GM18498 (cell line): ENCODE measurements at regions not wholly inside any gene's neighbourhood (a gene's known extent, or its start where the extent isn't known, plus 50 kb on each side); places are given as distances from the start of the nearest gene placed in this dataset.

Source experiments
- ATAC-seq: cut with Tn5 transposase; IDR thresholded peaks from one replicate; pipeline ENCODE4 v1.9.1; 2021; ENCODE audit warnings: mild to moderate bottlenecking, moderate library complexity; ENCODE audit not compliant: unreplicated experiment

DNA sequence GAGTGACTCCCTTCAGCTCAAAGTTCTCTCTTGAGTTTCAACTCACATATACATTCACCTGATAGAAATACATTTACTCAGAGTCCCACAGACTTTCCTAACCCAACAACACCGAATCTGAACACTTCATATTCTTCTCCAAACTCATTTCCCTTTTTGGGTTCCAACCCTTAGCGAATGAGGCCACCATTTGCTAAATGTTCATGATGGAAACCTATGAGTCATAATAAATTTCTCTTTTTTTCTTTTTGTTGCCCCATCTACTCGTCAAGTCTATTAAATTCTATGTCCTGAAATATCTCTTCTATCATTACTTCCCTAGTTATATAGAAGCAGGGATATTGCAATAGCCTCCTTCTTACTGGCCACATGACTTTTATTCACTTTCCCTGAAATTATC, 100.1 kb downstream of the HLX start:
- ATAC-seq: no peak

DNA sequence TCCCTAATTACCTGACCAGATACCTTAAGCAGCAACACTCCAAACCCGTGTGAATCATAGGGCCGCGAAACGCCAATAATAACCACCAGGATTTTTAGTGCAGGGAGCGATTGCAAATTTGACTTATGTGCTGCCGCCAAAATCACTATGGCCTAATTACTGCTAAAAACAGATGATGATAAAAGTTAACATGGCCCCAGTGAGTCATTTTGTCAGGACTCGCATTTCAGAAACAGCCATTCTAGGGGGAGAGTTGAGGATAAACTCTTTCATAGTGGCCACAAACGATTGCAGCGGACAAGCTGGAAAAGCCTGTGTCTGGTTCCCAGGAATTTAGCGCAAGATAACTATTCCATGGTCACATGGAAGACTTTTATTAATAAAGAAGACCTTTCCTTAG, 103.4 kb downstream of the HLX start:
- no peak for ATAC-seq

DNA sequence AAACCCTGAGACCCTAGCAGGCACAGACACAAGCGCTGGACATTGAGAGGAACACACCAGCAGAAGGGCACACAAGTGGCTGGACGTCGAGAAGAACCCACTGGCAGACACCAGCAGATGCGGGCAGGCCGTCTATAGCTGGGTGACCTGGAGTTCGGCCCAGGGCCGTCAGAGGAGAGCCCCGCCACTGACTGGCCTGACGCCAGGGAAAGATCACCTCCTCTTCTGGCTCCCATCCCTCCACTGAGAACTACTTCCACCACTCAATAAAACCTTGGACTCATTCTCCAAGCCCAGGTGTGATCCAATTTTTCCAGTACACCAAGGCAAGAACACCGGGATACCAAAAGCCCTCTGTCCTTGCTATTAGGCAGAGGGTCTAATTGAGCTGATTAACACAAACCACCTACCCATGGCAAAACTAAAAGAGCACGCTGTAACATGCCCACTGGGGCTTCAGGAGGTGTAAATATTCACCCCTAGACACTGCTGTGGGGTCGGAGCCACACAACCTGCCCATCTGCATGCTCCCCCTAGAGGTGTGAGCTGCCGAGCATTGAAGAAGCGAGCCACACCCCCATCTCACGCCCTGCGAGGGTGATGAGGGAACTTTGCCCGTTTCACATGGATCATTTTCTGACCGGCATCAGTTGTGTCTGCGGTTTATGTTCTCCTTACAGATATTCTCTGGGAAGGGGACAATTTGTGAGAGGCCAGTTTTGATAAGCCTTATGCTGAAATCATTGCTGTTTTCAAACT, 104.8 kb downstream of the HLX start:
- no peak for ATAC-seq

DNA sequence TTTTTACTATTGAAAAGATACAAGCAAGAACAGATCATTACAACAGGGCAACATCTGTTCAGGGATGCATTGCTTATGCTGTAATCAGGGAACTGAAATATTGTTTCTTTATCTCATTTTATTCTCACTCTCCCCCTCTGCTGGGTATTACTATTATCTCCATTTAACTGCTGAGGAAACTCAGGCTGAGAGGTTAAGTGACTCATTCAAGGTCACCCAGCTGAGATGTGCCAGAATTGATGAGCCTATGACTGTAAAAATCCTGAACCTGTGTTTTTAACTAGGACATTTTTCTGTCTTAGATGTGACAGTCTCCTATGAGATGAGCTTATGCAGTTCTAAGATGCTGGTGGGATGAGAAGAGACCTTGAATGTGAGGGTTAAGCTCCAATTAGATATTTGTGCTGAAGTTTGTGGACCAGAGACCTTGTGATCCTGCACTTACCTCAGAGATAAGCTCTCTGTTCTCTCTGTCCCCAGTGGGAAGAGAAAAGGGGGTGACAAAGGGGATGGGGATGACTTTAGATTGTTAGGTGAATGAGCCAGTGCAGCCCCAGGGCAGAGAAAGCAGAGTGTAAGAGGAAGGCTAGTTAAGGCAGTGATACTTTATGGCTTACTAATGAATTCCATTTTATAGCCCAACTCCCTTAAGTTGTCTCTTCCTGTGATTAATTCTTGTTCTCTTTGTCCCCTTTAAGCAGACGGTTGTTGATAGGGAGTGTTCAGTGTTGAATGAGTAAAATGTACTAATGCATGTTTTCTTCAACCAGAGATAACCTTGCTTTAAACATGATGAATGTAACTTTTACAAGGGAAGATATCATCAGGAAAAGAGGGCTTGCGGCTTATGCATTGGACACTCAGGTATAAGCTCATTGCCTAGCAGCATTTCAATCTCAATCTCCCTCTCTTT, 111.4 kb downstream of the HLX start:
- ATAC-seq: no peak

DNA sequence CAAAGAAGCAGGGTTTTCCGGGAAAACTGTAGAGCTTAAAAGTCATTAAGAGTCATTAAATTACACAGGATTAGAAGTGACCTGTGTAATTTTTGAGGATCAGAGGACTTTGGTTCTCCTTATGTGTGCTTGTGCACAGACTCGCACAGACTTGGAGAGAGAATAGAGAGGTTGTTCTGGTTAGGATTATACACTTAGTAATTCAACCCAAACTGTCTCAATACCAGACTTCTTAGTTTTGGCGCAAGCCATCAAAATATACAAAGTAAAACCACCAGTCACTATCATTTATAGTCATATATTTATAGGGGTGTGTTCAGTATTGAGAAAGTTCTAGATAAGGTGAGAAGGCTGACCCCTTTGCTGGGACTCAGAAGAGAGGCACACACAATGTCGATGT, 112.3 kb downstream of the HLX start:
- no peak for ATAC-seq

DNA sequence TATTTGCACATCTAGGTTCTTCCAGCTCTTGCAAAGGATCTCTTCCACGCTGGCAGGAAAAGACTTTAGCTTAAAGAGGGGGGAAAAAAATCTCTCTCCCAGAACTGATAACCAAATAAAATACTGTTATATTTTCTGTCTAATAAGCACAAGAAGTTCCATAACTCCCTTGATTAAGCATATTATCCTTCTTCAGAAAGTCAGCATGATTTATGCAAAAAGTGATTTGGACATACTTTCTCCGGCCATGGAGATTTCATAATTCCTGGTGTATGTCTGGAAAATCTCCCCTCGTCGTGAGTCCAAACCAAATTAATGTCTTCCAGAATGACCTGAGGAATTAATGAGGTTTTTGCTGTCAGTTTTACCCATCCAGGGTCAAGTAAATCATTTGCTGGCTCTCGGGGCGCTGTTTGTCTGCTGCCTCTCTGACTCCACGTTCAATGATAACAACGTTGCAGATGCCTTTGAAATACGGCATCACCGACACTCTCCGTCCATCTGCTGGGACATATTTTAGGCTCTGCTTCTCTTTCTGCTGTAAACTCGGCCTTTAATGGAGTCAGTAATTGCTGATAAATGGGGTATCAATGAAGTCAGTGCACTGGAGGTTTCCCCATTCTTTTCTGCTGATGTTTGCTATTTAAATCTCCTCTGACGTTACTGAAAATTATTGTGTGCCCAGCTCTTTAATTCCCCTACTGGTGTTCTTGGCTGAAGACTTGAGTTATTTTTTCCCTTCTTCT, 112.9 kb downstream of the HLX start:
- no peak for ATAC-seq

DNA sequence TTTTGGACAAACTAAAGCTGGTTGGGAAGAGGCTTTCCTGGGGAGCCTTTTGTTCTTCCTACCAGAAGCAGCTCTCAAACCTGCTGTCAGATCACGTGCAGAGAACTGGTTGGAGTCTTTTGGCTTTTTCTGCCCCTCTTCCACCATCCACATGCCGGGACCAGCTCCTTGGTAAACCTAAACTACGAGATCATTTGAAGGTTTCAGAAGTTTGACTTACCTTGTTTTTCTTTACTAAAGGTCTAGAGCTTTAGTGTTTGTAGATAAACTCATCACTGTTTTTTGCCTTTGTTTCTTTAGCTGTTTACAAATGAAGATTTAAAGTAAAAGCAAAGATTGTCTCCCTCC, 113.4 kb downstream of the HLX start:
- no peak for ATAC-seq

DNA sequence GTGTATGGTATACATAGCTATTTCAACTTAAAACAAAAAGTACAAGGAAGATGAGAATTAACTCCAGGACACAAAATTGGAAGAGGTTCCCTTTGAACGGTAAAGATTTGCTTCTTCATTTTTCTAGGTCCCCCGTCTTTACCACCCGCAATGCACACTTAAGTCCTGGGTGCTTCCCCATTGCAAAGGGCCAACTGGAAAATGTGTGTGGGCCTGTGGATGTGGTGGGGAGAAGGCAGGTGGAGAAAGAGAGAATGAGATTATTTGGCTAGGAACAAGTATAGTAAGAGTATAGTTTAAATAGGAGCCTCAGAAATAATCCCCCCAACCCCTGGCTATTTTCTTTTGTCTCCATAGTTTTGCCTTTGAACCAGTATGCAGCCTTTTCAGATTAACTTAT, 115.4 kb downstream of the HLX start:
- ATAC-seq: no peak

DNA sequence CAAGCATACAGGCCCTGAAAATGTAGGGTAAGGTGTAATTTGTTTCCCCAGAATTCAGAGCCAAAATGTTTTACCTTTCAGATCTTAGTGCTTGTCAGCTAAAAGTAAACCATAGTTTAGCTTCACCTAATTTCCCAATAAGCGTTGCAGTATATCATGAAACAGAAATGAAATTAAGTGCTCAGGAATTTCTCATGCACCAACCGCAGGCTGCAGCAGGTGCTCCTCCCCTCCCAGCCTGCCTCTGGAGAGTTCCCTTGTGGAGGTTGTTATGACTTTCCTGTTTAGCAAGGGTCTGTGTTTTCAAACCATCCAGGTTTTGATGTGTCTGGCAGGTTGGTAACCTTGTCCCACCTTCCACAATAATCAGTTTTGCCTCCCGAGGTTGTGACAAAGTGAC, 118.5 kb downstream of the HLX start:
- no peak for ATAC-seq

DNA sequence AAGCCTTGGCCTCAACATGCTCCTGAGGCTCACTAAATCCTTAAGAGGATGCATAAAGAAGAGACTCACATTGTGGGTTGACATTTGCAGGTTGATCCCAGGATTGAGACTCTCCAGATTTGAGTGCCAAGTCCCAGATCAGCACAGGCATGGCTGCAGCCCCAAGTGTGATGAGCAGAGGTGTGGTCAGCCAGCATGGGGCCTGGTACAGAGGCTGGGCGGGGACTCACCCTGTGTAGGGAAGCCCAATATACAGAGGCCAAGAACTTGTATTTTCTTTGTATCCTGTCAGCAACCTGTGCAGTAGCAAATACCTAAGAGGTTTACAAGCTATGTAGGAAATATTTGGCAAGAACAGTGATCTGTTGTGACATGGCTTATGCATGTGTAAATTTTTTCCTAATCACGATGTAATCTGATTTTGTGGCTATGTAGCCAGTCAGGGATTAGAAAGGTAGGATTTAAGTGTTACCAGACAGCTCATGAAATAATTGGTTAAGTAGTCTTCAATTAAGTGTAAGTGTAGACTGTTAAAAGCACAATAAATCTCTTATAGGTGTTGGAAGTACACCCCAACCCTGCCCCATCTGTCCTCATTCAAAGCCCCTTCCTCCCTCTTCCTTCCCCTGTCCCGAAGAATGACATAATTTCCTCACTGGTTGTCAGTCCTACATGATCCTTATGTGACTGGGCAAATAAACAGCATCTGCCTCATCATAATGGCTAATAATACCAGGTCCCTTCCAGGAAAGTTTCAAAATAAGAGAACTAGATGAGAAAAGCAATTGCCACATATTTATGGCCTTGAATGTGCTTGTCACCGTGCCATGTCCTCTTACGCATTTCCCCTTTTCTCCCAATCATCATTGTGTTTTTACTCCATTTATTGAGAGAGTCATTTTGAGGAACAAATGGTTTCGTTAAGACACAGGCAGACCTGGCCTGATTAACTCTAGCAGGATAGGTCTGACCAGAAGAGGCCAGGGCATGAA, 120.9 kb downstream of the HLX start:
- ATAC-seq: no peak

DNA sequence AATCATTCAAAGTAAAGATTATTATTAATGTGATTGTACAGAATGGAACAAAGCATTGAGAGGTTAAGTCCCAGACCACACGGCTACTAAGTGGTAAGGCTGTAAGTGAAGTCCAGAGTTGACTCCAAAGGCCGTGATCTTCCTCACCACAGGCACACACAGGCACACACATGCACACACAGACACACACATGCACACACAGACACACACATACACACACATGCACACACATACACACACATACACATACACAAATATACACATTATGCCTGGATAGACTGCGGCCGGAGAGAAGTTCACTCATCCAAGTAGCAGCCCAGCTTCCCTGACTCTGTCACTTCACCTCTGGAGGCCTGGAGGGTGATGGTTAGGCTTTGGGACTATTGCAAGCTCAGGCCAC, 121.9 kb downstream of the HLX start:
- no peak for ATAC-seq

DNA sequence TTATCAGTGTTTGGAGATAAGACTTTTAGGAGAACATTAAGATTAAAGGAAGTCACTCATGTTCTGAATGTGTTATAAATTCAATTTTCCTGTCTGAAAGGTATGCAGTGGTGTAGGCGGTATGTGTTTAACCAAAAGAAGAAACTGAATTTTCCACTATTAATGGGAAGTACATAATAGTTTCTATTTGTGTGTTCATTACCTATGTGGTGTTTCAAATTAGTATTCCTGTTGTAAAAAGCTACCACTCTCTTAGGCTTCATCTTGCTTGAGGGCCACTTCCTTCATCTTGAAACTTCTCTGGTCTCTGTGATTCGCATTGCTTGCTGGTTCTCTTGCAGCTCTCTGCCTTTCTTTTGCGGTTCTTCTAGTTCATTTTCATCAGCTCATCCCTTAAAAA, 123.4 kb downstream of the HLX start:
- no peak for ATAC-seq

DNA sequence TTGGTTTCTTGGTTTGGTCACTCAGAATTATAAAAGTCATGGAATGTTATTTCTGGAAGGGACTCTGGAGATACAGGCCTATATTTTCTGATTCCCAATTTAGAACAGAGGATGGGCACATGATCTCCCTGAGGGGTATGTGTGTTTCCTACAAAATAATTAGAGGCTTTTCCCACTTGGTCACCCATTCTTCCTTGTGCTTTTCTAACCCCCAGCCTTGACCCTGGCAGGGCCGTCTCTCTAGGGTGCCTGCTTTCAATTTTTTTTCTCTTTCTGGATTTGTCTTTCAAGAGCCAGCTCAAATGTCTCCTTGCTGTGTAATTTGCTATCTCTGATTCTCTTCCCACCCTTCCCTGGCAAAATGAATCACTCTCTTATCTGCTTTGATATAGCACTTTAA, 131.9 kb downstream of the HLX start:
- ATAC-seq: no peak

DNA sequence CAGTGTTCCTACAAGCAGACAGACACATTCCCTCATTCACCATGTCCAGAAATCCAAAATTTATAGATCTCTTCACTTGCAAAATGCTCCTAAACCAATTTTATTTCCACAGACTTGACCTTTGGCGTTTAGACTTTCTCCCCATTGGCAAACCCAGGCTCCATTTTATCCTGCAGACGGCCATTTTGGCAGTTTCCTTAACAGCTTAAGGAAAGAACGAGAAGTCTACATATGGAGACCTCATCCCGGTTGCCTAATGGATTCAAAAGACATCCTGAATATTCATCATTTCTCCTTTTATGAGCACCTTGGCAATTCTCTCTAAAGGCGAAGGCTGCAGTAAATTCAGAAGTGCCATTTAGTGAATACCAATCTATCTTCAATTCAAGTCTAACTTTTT, 132.9 kb downstream of the HLX start:
- no peak for ATAC-seq

DNA sequence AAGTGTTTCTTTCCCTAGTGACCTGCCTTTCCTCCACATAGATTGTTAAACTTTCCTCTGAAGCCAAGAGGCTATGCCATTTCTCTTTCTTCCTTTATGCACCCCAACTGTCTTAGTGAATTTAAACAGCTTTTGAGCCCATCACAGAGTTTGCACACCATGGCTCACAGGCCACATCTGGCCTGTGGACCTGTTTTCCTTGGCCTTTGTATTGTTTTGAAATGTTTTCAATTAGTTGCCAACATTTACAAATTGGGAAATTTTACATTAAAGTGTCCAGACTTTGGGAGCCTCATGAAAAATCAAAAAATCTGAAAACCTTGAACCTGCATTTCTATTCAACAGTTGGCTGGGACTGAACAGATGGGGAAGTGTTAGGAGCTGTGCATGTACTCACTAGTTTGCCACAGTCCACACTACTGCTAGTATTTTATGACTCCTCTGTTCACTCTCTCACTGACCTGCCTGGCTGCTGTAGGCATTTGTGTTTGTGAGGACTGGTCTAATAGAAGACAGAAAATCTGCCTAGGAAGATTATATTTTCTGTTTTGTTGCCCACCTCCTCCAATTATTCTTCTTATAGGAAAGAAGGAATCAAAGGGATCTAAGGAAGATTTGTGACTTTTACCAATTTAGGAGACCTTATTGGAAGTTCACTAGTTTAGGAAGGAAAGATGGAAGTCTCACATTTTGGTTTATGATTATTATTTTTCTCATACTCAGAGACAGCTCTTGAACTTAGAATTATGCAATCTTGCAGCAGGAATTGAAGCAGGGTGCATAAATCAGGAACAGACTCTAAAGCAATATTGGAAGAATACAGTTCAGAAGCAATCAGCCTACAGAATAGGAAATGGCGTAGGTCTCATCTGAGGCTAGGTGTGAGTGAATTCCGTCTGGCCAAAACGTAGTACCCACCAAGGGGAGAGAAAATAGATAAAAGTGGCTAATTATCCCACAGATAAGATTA, 134.7 kb downstream of the HLX start:
- ATAC-seq: no peak

DNA sequence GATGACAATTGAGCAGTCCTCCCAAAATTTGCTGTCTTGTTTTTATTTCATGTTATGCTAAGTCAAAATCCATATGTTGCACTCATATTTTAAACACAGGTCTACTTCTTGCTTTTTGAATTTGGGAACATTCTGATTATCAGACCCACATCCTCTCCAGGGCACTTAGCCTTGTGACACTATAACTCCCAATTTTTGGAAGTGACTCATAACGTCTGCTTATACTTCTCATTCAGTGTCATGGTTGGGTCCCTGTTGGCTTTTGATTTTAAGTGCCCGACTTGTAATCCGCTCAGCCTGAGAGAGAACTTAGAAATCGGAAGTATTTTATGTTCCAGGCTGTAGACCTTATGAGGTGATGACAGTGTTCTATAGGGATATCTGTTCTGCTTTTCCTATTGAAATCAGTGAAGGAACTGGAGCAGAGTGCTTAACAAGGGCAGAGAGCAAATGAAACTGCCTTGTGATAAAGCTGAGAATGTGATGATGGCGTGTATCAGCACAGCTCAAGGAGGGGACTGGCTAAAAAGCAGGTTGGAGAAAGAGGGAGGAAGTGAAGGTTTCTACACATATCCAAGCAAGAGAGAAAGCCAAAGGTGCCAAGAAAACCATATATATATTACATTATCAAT, 136.0 kb downstream of the HLX start:
- no peak for ATAC-seq

DNA sequence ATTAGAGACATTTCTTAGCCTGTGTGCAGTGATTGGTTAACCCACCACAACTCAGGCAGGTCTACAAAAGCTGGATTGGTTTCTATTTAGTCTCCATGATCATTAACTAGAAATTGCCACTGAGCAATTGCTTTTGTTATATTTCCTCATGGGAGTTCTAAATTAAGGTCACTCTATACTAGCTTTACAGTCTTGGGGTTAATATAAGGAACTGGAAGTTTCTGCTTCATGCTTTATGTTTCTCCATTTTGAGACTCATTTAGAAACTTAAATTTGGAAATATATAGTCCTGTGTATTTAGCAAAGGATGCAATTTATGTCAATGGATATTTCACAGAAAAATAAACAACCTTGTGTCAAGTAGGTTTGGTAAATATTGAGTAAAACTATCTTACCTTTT, 137.5 kb downstream of the HLX start:
- ATAC-seq: no peak

DNA sequence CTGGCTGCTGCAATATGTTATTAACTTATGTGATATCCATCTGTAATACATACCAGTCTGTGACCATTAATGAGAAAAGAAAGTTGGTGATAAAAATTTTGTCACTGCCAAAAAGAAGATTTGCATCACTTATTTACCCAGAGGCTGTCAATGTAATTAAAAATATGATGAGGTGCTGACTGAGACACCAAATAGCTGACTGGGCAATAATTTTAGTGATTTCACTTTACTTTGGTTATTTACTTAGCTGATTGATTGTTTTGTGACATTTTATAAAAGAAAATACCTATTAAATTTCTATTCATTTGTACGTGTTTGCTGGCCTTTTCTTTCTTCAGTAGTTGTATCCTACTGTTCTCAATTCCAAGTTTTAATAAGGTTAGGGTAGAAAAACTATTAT, 139.2 kb downstream of the HLX start:
- ATAC-seq: no peak

DNA sequence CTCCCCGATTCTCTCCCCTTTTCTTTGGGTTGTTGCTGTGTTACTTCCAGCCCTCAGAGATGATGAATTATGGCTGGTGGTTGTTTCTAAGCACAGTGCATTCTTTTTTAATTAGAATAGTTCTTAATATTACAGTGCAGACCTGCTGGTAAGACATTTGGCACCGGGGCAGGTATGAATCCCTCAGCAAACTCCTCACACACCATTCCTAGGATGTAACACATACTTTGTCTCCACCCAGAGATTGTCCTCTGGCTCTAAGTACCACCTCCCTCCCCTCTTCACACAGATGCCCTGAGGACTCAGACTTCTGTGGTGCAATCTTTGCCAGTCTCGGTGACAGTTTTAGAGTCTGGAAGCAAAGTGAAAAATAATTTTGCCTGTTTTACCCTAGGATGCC, 143.1 kb downstream of the HLX start:
- ATAC-seq: no peak
